Forelimb muscle (tissue), 1 donor: ENCODE measurements at regions not wholly inside any gene's neighbourhood (a gene's known extent, or its start where the extent isn't known, plus 50 kb on each side); places are given as distances from the start of the nearest gene placed in this dataset.

Experiments
- DNase-seq: peaks from one replicate; pipeline ENCODE4 v3.0.0-alpha.2; 2013; ENCODE audit warnings: low read depth

DNA sequence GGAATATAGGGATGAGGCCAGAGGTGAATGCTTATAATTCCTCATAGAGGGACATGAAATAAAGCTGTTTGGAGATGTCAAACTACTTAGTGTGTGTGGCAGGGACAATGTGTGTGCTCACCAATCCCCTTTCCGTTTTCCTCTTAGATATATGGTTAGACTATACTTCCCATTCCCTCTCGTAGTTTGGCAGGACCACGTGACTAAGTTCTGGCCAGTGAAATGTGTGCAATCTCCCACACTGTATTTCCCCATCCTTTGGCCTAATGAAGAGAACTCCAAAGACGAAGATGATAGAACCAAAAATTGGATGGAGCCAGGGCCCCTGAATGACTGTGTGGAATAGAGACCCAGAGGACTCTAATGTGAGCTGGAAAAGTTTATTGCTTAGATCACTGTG lies 233.4 kb upstream of the KLF4 start:
- no peak for DNase-seq

DNA sequence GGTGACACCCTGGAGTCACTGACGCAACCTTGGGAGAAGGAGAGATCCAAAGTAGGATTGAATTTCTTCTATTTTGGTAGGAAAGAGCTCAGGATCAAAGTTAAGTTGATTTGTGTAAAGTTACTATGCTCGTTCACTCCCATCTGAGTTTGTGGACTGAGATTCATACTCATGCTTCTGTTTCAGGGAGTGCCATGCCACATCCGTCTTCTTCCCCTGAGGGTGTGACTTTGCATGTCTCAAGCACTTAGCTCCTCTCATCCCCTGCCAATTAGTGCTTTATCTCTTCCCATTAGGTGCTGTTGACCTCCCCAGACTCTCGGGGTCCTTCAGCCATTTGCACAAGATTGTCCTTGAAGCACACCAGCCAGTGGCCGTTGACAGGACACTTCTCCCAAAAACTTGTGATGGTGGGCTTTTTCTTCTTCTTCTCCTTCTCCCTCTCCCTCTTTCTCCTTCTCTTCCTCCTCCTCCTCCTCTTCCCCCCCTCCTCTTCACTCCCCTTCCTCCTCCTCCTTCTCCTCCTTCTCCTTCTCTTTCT lies 232.2 kb upstream of the KLF4 start:
- no peak for DNase-seq

DNA sequence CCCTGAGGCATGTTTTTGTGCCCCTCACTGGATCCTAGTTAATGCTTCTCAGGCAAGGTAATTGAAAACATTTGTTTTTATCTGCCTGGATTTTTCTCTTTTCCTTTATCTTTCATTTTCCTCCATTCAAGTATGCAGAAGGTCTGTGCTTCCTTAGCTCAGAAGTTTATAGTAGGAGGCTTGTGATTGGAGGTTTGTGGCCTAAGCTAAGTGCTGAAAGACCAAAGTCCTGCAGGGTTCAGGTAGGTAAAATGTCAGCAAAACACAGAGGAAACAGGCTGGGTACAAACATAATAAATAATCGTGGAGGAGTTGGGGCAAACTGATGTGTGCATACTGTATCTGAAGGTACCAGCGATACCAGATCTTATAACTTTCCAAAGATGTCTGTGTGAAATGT lies 230.9 kb upstream of the KLF4 start:
- DNase-seq: no peak

DNA sequence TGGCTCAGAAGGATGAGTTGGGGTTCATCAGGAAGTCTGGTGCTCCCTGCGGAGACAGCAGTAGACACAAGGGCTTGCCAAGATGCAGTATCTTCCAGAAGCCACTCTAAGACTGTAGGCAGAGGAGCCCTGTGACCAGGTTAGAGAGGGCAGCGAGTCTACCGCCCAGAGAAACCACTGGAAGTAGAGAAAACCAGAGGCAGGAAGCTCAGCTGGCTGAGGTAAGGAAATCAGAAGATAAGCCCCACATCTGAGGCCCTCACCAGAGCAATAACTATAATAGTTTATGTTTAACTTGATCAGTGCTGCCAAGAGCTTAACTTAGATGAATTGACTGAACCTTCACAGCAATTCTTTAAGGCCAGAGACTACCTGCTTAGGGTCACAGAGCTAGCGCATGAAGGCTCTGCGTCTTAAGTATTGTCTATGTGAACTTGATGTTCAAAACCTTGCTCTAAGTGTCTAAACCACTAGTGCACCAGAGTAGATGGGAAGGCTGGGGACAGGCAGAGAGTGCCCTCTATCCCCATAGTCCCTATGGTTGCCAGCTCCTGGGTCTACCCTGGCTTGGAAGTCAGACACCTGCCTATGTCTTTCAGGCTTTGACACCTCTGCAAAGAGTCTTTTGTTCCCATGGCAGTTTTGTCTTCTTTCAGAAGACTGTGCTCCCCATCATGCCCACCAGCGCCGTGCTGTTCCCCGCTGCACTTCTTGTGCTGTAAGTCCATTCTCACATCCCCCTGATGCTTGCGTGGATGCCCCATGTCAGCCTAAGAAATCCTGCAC lies 228.2 kb upstream of the KLF4 start:
- no peak for DNase-seq

DNA sequence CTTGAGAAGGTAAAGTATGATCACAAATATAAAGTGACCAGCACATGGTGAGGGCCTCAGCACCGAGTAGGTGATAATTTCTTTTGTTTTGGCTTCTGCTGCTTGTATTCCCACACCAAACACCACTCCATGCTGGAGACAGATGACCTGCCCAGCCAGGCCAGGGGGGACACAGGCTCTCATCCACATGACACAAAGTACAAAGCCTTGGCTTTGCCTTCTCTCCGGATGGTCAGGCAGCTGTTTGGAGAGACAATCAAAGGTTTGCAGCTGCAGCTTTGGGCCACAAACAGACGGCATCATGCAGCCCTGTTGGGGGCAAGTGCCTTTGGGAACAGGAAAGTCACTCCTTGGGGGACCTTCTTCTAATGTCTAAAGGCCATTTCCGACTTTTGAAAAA lies 226.2 kb upstream of the KLF4 start:
- DNase-seq: no peak

DNA sequence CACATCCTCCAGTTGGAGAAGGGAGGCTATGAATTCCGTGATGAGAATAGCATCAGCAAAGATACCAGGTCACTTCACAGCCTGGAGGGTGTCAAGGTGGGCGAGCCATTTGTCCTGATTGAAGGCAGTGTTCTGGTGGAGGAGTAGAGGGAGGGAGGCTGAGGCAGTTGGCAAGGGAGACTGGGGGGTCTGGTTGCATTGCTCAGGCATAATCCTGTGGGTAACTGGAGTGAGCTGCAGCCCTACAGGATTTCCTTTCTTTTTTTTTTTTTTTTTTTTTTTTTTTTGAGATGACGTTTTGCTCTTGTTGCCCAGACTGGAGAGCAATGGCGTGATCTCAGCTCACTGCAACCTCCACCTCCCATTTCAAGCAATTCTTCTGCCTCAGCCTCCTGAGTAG lies 223.9 kb upstream of the KLF4 start:
- no peak for DNase-seq

DNA sequence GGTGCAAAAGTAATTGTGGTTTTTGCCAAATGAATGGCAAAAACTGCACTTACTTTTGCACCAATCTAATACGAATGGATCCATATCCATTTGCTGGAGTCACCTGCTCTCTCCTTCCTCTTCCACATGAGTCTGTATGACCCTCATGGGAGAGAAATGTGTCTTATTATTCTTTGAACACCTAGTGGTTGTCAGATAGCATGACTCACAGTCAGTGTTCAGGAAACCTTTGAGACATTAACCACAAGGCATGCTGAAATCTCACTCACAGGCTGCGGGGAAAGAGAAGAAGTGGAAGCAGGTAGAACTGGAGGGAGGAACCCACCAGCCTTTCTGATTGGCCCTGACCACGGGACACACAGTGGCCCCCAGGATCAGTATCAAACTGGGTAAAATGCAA lies 222.8 kb upstream of the KLF4 start:
- no peak for DNase-seq

DNA sequence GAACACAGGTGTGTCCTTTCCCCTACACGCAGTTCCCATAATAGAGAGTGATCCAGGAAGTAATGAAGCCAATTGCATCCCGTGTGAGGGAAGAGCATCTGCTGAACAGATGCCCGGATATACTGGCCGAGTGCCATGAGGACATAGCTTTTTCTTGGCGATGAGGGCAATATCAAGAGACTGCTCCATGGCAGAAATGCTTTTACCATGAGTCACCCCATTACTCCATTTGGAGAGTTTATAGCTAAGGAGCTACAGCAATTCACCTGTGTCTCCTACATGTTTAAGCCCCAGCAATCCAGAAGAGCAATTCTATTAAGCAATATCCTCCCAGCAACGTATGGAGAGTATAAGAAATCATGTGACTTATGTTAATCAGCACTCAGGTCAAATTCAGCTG lies 222.0 kb upstream of the KLF4 start:
- no peak for DNase-seq

DNA sequence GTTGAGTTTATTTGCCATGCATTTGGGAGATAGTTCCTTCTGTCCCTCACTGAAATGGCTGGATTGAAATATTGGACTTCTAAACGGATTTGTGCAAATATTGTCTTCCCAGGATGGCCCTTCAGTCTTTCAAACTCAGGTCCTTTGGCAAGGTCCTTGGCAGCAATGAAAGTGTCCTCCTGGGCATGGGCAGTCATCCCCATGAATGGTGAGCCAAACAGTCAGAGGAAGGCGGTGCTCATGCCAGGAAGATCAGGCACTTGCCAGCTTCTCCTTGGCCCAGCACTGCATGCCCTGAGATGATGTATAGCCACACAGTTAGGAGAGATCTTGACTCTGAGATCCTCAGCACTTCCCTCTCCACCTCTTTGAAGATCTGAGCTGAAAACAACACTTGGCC lies 221.4 kb upstream of the KLF4 start:
- no peak for DNase-seq

DNA sequence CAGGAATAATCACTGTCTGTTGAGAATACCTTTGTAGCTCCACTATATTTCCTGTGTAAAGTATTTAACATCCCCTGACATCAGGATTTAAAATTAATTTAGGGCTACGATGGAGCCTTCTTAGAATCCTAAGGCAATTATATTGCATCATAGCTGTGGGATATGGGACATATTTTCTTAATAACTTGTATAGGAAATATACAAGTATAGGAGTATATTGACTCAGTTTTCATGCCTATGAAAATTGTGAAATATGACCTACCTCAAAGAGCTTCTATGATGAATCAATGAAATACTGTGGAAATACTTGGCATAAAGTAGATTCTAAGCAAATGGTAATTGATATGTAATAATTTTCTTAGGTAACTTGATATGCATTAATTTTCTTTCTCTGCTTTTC lies 221.0 kb upstream of the KLF4 start:
- DNase-seq: no peak

DNA sequence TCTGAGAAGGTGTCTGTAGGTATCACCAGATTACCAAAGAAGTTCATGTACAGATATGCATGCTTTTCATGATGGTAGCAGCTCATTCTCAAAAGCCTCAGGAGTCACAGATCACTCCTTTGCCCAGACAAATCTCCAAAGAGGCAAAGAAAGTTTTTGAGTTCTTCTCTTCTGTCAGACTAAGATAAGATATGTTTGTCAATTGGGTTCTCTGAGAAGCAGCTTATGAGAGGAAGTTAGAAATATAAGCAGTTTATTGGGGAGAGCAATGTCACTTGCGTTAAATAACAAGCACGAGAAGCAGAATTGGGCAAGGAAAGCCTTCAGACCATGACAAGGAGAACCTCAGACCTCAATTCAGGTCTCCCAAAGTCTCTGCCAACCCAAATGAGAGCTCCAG lies 219.2 kb upstream of the KLF4 start:
- no peak for DNase-seq

DNA sequence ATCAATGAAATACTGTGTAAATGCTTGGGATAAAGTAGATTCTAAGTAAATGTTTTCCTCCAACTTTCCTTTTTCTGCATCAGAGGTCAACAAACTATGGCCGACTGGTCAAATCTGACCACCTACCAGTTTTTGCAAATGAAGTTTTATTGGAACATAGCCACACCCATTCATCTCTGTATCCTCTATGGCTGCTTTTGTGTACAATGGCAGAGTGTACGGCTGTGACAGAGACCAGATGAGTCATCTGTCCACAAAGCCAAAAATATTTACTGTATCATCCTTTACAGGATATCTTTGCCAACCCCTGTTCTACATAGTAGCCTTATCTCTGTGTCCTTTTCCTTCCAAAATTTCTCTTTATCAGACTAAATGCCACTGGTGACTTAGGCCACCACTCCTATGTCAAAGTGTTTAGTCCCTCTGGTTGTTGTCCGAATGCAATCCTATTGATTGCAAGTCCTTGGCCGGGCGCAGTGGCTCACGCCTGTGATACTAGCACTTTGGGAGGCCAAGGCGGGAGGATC lies 218.4 kb upstream of the KLF4 start:
- DNase-seq: no peak

DNA sequence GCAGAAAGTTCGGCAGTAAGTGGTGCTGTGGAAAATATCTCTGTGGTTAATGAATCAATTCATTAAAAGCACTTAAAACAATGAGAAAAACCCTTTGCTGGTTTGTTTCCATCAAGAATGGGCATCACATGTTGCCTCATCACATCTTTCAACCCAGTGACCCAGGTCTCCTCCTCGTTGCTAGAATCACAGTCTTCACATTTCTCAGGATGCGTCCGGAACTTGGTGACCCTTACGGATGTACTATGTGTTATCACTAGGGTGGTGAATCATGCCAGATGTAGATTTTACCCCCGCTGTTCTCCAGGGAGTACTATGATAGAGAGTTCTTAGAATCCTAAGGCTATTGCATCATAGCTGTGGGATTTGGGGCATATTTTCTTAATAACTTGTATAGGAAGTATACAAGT lies 217.9 kb upstream of the KLF4 start:
- DNase-seq: no peak

DNA sequence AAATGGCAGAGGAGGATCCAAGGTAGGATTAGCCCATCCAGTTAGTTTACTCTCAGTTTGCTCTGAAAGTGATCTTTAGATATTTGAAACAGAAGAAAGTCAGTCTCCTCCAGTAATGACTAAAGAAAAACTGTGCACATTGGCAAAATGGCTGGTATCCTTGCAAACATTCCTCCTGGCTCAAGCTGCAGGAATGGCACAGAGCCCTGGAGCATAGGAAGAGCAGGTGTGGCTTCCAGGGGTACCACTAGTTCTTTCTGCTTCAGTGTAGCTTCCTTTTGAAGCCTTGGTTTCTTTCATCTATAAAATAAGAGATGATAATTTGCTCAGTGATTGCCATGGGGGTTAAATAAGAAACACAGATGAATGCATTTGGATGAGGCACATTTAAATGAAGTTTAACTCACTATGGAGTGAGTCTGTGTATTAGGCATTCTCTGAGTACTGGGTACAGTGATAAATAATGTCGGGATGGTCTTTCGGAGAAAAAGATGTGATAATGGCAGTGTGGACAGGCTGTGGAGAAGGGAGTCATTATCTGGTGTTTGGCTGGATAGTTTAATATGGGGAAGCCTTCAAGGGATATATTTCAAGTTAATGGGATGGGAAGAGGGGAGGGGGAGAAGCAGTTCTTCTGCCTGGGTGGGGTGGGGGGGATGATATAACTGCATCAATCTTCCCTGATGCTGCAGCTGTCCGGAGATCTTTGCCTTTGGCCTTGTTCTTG lies 217.3 kb upstream of the KLF4 start:
- no peak for DNase-seq

DNA sequence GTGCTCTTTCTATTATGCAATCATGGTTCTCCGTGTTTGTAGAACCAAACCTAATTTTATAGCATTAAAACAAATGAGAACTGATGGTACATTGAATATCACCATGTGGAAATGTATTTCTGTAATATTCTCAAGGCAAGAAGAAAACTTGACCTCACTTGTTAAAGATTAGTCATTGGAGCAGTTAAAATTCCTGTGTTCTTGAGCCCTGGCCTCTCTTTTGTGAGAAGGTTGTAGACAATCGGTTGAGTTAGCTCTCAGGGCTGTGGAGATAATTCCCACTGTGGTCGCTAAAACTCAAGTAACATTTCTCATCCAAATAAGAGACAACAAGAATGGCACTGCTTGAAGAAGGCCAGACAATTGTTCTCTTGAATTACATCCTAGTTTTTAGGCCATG lies 216.0 kb upstream of the KLF4 start:
- no peak for DNase-seq

DNA sequence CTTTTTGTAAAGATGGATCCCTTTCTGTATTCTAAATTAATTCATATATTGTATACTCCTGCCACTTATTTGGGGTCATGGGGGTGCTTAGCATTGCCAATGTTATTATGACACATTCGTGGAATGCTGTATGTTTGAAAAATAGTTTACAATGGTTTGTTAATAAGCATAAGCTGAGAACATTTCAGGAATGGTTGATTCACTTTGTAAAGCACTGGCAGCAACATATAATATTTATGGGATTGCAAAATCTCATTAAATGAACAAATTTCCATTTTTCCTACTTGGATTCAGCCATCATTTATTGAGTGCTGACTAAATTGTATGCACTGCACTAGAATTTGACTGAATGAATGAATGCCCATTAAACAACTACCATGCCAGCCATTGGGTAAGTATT lies 215.2 kb upstream of the KLF4 start:
- DNase-seq: no peak

DNA sequence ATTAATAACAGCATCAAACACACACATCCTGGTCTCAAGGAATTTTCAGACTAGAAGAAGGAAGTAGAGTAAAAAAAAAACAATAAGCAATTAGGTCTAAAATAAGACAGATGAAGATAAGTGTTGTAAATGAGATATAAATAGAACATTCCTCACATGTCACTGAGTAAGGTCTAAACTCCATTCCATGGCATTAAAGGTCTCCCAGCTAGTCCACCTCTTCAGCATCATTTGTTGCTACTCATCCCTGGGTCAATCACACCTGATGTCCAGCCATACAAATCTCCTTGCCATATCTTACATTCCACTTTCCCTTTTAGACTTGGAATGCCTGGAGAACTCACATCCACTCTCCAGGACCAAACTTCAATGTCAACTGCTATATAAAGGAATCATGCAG lies 214.1 kb upstream of the KLF4 start:
- DNase-seq: no peak

DNA sequence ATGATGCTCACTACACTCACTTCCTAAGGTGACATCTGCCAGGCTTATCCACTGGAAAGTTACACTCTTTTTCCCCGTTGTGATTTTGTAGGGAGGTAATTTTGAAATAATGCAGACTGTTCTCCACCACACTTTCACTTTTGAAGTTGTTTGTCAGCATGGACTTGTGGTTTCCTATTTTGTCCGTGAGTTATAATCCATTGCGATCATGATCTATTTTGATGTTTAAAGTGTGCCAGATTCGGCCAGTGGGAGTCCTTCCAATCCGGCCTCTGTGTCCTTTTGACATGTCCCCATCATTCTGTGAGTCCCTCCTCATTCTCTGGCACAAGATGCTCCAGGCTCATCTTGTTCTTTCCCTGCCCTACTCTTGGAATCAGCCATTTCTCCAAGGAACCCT lies 211.3 kb upstream of the KLF4 start:
- no peak for DNase-seq

DNA sequence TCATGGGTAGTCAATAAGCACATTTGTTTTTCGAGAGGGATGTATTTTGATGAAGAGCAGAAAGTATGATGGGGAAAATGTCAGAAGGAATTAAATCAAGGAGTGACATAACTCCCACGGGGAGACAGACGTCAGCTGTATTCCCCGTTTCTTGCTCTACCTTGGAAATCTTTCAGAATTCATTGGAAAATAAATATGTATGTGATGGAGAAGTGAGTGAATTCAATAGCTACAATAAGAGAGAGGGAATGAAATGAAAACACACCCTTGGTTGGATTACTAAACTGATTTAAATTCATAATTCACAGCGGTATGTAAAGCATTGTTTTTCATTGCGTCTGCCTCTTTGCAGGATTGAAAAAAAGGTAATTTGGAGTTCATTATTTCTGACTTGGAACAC lies 209.7 kb upstream of the KLF4 start:
- no peak for DNase-seq

DNA sequence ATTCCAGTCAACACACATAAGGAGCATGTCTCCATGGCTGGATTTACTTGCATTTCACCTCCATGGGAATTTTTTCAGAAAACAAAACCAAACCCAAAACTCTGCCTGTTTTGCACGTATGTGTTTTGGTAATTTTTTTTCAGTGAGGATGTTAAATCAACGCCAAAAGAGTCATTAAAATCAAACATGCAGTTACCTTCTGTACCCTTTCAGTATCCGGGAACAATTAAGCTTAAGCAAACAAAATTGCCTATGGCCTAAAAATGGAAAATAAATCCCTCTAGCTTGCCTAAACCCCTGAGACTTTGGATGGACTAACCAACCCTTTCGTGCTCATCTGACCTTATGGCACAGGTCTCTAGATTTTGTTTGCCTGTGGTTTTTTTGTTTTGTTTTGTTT lies 209.2 kb upstream of the KLF4 start:
- no peak for DNase-seq

DNA sequence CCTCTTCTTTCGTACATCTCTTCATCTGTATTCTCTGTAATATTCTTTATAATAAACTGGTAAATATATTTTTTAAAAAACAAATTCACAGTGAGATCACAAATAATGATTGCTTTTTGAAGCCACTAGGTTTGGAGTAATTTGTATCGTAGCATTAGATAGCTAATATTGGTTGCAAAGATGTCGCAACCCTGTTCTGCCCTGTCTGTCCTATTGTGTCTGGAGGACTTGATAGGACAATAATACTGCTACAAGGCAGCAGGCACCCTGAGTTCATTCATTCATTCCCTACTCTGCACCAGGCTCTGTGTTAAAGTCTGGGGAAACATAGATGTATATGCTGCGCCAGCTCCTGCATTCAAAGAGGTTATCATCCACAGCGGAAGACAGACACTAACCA lies 206.7 kb upstream of the KLF4 start:
- DNase-seq: no peak

DNA sequence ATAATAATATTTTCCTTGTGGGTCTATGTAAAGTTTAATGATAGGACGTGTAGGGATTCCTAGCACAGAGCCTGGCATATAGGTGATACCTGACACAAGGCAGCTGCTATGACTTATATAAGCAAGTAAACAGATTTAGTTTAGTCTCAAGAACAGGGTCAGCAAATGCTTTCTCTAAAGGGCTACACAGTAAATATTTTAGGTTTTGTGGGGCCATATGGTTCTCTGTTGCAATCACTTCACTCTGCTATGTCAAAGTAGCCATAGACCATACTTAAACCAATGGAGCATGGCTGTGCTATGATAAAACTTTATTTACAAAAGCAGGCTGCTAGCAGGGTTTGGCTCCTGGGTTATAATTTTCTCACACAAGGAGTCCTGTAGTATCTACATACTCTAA lies 204.8 kb upstream of the KLF4 start:
- DNase-seq: no peak
